ENCODE measurements at regions not wholly inside any gene's neighbourhood (a gene's known extent, or its start where the extent isn't known, plus 50 kb on each side); places are given as distances from the start of the nearest gene placed in this dataset.

GRCh38 chr2:166803373-166804000 lies 84.8 kb upstream of the XIRP2 start:
- in situ Hi-C loops (cut with MboI; ENCODE audit: low sequenced_read_pairs in 4 of 4), result no loop called here
- intact Hi-C loops (cut with DNase I; ENCODE audit: low total_unique reads), result no loop called here
- no peaks in the 10 kb centered on the region for H3K9me3 ChIP-seq
- no peaks in the 10 kb centered on the region for H3K4me1 ChIP-seq
- no peak overlapping the region for H3K4me3 ChIP-seq
- no peaks in the 10 kb centered on the region for H3K36me3 ChIP-seq
- TF ChIP-seq CTCF (IDR thresholded peaks at IDR 0.05 in 4 of 5, conservative IDR thresholded peaks at IDR 0.05 in 1 of 5) (no peak), POLR2A (IDR thresholded peaks at IDR 0.05) (no peak)
- no peak for DNase-seq
- H3K27ac ChIP-seq, result no peak overlapping the region
- no peaks in the 10 kb centered on the region for H3K27me3 ChIP-seq
- no peak for ATAC-seq

DNA sequence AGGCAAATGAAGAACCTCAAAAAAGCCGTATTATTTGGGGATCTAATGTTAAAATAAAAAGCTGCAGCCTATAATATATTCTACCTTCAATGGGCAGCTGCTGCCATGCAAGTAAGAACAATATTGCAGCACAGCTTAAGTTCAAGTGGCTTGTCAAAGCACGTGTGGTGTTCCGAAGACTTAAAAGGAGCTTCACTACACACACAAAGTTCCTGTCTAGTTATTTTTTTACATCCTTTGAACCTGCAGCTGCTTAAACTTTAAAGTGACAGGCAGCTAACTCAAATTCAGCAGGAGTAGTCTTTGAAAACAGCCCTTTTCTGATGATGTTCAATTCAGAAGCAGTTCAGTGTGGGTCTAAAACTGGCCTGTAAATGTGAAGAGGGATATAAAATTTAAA lies 85.8 kb upstream of the XIRP2 start:
- no peak for TF ChIP-seq POLR2A (IDR thresholded peaks at IDR 0.05)
- no peak for TF ChIP-seq CTCF (IDR thresholded peaks at IDR 0.05 in 4 of 5, conservative IDR thresholded peaks at IDR 0.05 in 1 of 5)

DNA sequence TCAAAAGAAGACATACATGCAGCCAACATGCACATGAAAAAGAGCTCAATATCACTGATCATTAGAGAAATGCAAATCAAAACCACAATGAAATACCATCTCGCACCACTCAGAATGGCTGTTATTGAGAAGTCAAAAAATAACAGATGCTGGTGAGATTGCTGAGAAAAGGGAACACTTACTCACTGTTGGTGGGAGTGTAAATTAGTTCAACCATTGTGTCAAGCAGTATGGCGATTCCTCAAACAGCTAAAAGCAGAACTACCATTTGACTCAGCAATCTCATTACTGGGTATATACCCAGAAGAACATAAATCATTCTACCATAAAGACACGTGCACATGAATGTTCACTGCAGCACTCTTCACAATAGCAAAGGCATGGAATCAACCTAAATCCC lies 95.5 kb upstream of the XIRP2 start:
- Histone ChIP-seq H3K9me3 (no peaks in the 10 kb centered on the region), H3K36me3 (no peaks in the 10 kb centered on the region), H3K27ac (no peak overlapping the region), H3K27me3 (no peaks in the 10 kb centered on the region), H3K4me1 (no peaks in the 10 kb centered on the region), H3K4me3 (no peak overlapping the region)
- in situ Hi-C loops (cut with MboI; ENCODE audit: low sequenced_read_pairs in 4 of 4) (no loop called here), intact Hi-C loops (cut with DNase I; ENCODE audit: low total_unique reads) (no loop called here)
- DNase-seq (no peak), ATAC-seq (no peak)
- TF ChIP-seq POLR2A (IDR thresholded peaks at IDR 0.05), result no peak
- no peak for TF ChIP-seq CTCF (IDR thresholded peaks at IDR 0.05 in 4 of 5, conservative IDR thresholded peaks at IDR 0.05 in 1 of 5)

More for the DNA sequence above, 85.8 kb upstream of the XIRP2 start:
- H3K4me3 ChIP-seq, result no peak overlapping the region
- intact Hi-C loops (cut with DNase I; ENCODE audit: low total_unique reads) (no loop called here), in situ Hi-C loops (cut with MboI; ENCODE audit: low sequenced_read_pairs in 4 of 4) (no loop called here)
- H3K27ac ChIP-seq, result no peak overlapping the region
- H3K36me3 ChIP-seq, result no peaks in the 10 kb centered on the region
- DNase-seq, result no peak
- H3K9me3 ChIP-seq, result no peaks in the 10 kb centered on the region
- no peak for ATAC-seq
- H3K27me3 ChIP-seq, result no peaks in the 10 kb centered on the region
- H3K4me1 ChIP-seq, result no peaks in the 10 kb centered on the region

DNA sequence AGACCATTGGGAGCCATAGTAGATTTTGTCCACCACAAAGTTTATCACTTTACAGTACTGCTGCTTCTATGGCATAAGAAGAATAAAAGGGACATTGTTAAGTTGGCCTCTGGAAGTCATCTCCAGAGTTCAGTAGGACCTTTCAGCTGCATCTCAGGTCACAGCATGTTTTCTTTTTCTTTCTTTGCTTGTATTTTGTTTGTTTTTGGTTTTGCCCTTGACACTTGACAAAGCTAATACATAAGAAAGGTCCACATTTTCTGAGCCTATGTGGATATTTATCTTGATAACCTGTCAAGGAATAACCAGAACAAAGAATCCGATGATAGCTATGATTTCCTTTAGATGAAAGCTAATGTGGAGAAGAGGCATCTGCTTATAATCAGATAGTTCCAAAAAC lies 101.6 kb upstream of the XIRP2 start:
- in situ Hi-C loops (cut with MboI; ENCODE audit: low sequenced_read_pairs in 4 of 4) (no loop called here), intact Hi-C loops (cut with DNase I; ENCODE audit: low total_unique reads) (no loop called here)
- Histone ChIP-seq H3K4me3 (no peak overlapping the region), H3K4me1 (no peaks in the 10 kb centered on the region), H3K36me3 (no peaks in the 10 kb centered on the region), H3K27me3 (no peaks in the 10 kb centered on the region), H3K9me3 (no peaks in the 10 kb centered on the region), H3K27ac (no peak overlapping the region)
- DNase-seq (no peak), ATAC-seq (no peak)
- no peak for TF ChIP-seq POLR2A (IDR thresholded peaks at IDR 0.05)
- no peak for TF ChIP-seq CTCF (IDR thresholded peaks at IDR 0.05 in 4 of 5, conservative IDR thresholded peaks at IDR 0.05 in 1 of 5)
